Mesothelial cell of epicardium (in vitro differentiated cells): ENCODE measurements at regions not wholly inside any gene's neighbourhood (a gene's known extent, or its start where the extent isn't known, plus 50 kb on each side); places are given as distances from the start of the nearest gene placed in this dataset.

ENCODE experiments used
- DNase-seq, 2 experiments: peaks; one replicate each; pipeline ENCODE4 v3.0.0; 2021; ENCODE audit warnings: low spot score in 2 of 2; ENCODE audit not compliant: unreplicated experiment in 2 of 2
- H3K27ac Mint-ChIP-seq: 2 replicates; pipeline ENCODE4 v1.8.0; 2021; ENCODE audit warnings: mixed read lengths
- H3K27me3 Mint-ChIP-seq: 2 replicates; pipeline ENCODE4 v1.8.0; 2021; ENCODE audit warnings: low read depth, mixed read lengths
- H3K36me3 Mint-ChIP-seq: 2 replicates; pipeline ENCODE4 v1.8.0; 2021; ENCODE audit warnings: mixed read lengths
- H3K4me1 Mint-ChIP-seq: 2 replicates; pipeline ENCODE4 v1.8.0; 2021; ENCODE audit warnings: mixed read lengths
- H3K4me3 Mint-ChIP-seq: 2 replicates; pipeline ENCODE4 v1.8.0; 2021; ENCODE audit warnings: mild to moderate bottlenecking, moderate library complexity, mixed read lengths
- H3K9me3 Mint-ChIP-seq: 2 replicates; pipeline ENCODE4 v1.8.0; 2021; ENCODE audit warnings: mixed read lengths
- TF ChIP-seq, protein P1 (sequence below): fragments of 200-600 bp; sonication (generic); IDR thresholded peaks from one replicate; pipeline ENCODE4 v1.5.0; 2021; ENCODE audit warnings: antibody characterized with exemption; ENCODE audit not compliant: unreplicated experiment

DNA sequence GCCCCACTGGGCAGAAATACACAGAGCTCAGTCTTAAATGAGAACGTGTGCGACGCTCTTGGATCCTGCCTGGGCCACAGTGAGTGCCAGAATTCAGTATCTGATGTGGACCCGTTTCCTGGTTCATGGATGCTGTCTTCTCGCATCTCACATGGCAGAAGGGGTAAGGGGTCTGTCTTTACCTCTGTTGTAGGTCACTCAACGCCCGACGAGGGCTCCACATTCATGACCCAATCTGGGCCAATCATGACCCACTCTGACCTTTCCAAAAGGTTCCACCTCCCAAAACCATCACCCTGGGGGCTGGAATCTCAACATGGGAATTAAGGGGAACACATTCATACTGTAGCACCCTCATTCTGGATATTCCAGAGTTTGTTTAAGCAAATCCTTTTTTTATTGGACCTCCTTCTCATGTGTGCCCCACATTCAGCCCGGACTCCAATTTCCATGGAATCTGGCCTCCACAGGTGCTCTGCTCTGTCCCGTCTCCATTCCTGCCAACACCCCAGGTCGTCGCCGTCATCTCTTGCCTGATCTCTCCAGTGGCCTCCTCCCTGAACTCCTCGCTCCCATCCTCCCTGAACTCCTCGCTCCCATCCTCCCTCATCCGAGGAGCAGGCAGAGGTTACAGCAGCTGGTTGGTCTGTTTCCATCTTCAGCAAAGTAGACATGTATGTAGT, 78.9 kb upstream of the OTOS start:
- no peaks in the 10 kb centered on the region for H3K36me3 Mint-ChIP-seq
- peak in 1 of 2 experiments; percentile 27 for DNase-seq
- H3K4me3 Mint-ChIP-seq = no peak overlapping the region
- TF ChIP-seq, protein P1, sequence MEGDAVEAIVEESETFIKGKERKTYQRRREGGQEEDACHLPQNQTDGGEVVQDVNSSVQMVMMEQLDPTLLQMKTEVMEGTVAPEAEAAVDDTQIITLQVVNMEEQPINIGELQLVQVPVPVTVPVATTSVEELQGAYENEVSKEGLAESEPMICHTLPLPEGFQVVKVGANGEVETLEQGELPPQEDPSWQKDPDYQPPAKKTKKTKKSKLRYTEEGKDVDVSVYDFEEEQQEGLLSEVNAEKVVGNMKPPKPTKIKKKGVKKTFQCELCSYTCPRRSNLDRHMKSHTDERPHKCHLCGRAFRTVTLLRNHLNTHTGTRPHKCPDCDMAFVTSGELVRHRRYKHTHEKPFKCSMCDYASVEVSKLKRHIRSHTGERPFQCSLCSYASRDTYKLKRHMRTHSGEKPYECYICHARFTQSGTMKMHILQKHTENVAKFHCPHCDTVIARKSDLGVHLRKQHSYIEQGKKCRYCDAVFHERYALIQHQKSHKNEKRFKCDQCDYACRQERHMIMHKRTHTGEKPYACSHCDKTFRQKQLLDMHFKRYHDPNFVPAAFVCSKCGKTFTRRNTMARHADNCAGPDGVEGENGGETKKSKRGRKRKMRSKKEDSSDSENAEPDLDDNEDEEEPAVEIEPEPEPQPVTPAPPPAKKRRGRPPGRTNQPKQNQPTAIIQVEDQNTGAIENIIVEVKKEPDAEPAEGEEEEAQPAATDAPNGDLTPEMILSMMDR = no peak
- H3K27ac Mint-ChIP-seq = no peak overlapping the region
- H3K9me3 Mint-ChIP-seq = peaks cover 14% of the 10 kb centered on the region
- peaks cover 14% of the 10 kb centered on the region for H3K4me1 Mint-ChIP-seq
- peaks cover 12% of the 10 kb centered on the region for H3K27me3 Mint-ChIP-seq

DNA sequence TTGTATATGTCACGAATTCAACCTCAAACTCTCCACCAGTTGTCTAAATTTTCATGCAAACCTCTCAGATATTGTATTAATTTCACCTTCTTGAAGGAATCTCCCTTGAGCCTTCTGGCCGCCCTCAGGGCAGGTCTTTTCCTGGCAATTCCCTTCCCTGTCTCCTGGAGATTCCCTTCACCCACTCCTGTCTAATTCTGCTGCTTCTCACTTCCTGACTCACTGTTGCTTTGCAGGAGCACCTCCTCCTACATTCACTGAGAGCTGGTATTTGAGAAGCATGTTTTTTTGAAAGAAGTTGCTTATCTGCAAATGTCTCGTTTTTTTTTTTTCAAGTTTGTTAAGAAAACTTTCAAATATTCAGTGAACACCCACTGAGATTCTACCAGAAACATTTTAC, 79.9 kb upstream of the OTOS start:
- Mint-ChIP-seq H3K4me3 (no peak overlapping the region), H3K36me3 (no peaks in the 10 kb centered on the region), H3K27me3 (peaks cover 12% of the 10 kb centered on the region), H3K27ac (peak overlapping the region; percentile 1), H3K9me3 (peaks cover 14% of the 10 kb centered on the region), H3K4me1 (peaks cover 19% of the 10 kb centered on the region)
- TF ChIP-seq, protein P1 = no peak
- peak in 1 of 2 experiments; percentile 13 for DNase-seq

DNA sequence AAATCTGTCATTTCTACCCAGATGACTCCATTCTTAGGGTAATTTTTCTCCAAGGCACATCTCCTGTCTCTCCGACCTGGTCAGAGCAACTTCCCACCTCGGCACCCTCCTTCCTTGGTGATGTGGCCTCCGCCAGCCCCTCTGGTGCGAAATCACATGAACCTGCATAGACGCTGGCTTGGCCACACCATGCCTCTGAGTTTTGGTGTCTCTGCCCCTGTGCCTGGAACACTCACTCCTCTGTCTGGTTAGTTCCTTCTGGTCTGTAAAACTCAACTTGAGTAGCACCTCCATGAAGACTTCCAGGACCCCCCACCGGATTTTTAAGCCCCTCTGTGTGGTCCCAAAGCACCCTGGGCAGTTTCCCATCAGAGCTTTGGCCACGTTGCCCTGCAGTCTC, 83.2 kb upstream of the OTOS start:
- Mint-ChIP-seq H3K27ac (no peak overlapping the region), H3K27me3 (peaks cover 9% of the 10 kb centered on the region), H3K36me3 (no peaks in the 10 kb centered on the region), H3K4me3 (no peak overlapping the region), H3K9me3 (peaks cover 17% of the 10 kb centered on the region), H3K4me1 (peaks cover 19% of the 10 kb centered on the region)
- DNase-seq = peak in 1 of 2 experiments; percentile 25
- TF ChIP-seq, protein P1 = no peak

DNA sequence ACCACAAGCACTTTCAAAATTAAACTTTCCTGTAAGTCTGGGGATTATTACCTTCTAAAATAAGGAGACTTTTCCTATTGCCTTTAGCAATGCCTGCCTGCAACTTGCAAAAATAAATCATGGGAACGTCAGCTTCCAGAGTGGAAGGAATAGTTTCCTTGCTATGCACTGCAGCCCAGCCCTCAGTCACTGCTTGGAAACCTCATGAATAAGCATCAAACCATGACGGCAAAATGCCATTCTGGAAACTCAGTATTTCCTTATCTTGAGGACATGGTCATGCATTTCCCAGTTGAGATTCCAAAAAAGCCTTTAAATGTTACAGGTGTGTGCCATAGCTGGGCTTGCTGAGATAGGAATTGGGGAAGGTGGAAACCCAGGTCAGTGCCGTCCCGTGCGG, 84.2 kb upstream of the OTOS start:
- Mint-ChIP-seq H3K4me1 (peaks cover 17% of the 10 kb centered on the region), H3K36me3 (no peaks in the 10 kb centered on the region)

DNA sequence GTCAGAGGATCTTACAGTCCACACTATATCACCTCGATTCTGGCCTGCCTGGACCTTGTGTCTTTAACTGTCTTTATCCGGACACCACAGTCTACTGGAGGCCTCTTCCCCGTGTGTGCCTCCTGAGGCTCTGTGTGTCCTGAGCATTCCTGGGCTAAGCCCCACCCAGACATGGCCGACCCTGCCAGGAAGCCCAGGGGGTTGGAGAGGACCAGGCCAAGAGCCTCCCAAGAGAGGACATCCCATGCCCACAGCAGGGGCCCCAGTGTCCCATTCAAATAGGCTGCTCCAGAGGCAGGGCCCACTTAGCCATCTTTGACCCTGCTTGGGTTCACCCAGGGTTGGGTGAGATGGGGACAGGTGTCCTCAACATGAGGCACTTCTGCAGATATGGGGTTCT, 84.7 kb upstream of the OTOS start:
- Mint-ChIP-seq H3K4me1 (peaks cover 12% of the 10 kb centered on the region), H3K4me3 (no peak overlapping the region), H3K27me3 (peaks cover 11% of the 10 kb centered on the region), H3K27ac (no peak overlapping the region), H3K9me3 (peaks cover 30% of the 10 kb centered on the region), H3K36me3 (no peaks in the 10 kb centered on the region)
- DNase-seq = peak in 1 of 2 experiments; percentile 28
- TF ChIP-seq, protein P1 = no peak

More for the DNA sequence above, 84.2 kb upstream of the OTOS start:
- Mint-ChIP-seq H3K9me3 (peaks cover 26% of the 10 kb centered on the region), H3K27me3 (peaks cover 8% of the 10 kb centered on the region), H3K4me3 (no peak overlapping the region), H3K27ac (no peak overlapping the region)
- TF ChIP-seq, protein P1 = no peak
- peak in 1 of 2 experiments; percentile 36 for DNase-seq
